Dedifferentiated amniotic fluid mesenchymal stem cell (primary cell): ENCODE measurements at regions not wholly inside any gene's neighbourhood (a gene's known extent, or its start where the extent isn't known, plus 50 kb on each side); places are given as distances from the start of the nearest gene placed in this dataset.
"Not testable (repeated sequence)": the region's sequence is repeated elsewhere in the genome, so short reads cannot be mapped to it uniquely, and the experiment has no call there.

Experiments used
- DNase-seq: peaks from one replicate; pipeline ENCODE4 v3.0.0-alpha.2; 2016; ENCODE audit errors: extremely low spot score

DNA sequence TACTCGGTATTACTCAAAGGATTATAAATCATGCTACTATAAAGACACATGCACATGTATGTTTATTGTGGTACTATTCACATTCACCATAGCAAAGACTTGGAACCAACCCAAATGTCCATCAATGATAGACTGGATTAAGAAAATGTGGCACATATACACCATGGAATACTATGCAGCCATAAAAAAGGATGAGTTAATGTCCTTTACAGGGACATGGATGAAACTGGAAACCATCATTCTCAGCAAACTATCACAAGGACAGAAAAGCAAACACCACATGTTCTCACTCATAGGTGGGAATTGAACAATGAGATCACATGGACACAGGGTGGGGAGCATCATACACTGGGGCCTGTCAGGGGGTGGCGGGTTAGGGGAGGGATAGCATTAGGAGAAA, 130.5 kb upstream of the SLC1A3 start:
- DNase-seq: not testable (repeated sequence)

DNA sequence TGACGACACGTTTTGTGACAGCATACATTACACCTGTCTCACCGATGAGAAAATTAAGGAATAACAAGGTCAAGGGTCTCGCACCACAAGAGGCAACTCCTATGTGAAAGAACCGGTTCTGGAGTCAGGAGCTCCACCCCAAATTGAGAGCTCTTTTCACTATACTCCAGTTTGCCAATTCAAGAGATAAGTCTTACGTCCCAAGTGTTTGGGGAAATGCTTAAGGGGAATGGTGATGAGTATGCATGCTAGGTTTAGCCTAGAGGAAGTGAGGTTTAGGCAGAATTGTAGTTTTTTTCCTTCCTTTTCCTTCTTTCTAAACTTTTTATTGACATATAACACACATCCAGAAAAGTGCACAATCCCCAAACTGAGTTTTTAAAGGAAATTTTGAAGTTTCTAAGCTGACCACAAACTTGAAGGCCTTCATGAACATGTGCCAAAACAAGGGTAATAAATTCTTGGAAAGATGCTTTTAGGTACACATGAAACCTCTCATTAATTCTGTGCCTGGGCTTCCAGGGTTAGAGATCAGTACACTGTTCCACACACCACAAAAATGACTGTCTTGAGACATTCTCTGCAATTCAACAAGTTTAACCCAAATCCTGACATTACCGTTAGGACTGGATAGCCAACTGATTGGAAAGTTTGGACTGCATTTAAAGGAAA, 127.6 kb upstream of the SLC1A3 start:
- DNase-seq: no peak

DNA sequence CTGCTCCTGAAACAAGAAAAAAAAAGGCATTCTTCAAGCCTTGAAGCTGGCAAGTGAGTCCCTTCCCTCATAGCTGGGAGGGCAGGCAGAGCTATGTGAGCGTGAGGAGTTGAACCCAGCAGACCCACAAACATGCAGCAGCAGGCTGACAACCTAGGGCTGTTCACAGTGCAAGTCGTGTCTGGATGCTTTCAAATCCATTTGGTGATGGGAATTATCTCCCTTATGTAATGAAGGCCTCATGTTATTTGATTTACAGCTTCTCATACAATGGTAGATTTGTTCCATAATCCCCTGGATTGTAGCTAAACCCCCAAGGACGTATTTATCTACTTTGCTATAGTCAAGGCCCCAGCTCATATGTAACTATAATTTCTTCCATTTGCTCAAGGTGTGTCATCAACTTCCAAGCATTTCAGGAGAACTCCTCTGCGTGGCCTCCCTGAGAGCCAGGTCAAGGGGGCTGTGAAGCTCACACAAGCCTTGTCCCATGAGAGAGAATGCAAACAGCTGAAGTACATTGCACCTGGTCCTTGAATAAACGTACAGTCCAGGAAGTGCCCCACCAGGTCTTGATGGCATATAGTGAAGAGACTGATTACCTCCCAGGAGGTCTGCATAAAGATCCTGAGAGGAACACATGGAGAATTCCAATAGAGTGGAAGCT, 124.8 kb upstream of the SLC1A3 start:
- DNase-seq: no peak

DNA sequence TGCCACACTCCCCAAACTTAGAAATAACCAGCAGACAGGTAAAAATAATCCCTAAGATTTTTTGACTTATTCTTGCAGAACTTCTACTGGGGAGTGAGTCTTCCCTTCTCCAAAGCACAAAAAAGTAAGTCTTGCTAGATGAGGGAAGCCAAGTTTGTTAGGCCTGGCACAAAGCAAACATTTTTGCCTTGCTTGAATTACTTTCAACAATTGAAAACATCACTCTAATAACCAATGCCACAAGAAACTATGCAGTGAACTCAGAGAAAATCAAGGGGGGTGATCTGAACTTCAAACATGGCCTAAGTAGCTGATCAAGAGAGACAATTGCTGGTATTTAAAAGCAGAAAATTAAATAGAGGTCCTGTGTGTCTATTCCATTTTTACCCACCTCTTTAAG, 123.6 kb upstream of the SLC1A3 start:
- peak; percentile 20 for DNase-seq

DNA sequence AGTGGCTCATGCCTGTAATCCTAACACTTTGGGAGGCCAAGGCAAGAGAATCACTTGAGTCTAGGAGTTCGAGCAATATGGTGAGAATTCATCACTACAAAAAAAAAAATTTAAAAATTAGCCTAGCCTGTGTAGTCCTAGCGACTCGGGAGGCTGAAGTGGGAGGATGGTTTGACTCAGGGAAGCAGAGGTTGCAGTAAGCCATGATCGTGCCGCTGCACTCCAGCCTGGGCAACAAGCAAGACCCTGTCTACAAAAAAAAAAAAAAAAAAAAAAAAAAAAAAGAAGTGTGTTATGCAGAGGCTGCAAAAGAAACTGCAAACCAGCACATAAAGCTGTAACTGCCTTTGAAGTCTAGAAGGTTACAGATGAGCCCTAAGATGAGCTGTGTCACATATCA, 116.9 kb upstream of the SLC1A3 start:
- DNase-seq: no peak

DNA sequence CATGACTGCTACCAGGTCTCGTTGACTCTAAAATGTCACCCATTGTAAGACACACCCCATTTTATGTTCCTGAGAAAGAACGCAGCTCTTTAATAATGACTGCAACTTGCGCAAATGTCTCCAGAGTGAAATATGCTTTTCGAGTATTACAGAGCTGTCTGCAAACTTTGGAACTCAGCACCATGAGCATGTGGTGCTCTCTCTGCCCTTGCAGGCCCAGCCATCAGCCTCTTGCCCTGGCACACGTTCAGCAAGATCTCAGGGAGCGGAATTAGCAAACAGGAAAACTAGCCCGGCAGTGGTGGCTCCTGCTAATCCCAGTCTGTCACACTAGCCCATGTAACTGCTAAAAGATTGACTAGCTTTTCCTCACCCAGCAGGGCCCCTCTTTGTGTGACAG, 114.5 kb upstream of the SLC1A3 start:
- DNase-seq: no peak

DNA sequence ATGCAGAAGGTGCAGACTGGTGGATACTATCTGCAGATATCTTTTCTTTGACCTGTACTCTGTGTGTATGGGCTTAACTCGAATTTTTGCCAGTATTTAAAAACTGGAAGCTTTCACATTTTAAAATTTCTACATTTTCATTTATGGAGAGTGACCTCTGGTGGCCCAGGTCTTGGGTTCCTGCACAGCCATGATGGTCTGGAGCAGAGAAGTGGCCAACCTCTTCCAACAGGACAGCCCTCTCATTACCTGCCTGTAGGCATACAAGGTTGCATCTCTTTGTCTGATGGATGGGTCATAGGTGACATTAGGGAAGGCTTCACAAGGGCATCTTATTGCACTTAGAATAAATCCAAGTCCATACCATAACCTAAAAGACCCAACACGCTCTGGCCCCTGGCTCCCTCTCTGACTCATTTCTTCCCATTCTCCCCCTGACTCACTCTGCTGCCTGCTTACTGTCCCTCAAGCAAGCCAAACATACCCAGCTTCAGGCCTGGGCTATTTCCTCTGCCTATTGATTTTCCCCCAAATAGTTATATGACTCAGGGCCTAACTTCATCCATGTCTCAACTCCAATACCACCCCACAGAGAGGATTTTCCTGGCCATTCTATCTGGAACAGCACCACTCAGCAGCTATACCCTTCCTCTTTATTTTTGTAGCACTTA, 113.3 kb upstream of the SLC1A3 start:
- no peak for DNase-seq

DNA sequence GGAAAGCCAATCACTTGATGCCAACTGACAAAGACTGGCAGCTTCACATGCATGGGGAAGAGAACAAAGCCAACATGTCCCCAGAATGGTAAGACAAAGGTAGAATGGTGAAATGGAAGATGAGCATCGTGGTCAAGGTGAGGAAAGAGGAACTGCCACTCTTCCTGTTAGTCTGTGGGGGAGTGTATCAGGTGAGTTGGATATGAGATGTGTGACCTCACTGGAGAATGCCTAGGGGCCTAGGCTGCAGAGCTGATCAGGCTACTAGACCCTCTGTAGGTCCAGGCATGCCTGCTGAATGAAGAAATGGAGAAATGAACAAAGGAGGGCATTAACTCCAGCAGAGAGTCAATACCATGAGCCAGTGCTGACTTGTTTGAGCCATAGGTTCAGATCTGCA, 112.4 kb upstream of the SLC1A3 start:
- DNase-seq: no peak

DNA sequence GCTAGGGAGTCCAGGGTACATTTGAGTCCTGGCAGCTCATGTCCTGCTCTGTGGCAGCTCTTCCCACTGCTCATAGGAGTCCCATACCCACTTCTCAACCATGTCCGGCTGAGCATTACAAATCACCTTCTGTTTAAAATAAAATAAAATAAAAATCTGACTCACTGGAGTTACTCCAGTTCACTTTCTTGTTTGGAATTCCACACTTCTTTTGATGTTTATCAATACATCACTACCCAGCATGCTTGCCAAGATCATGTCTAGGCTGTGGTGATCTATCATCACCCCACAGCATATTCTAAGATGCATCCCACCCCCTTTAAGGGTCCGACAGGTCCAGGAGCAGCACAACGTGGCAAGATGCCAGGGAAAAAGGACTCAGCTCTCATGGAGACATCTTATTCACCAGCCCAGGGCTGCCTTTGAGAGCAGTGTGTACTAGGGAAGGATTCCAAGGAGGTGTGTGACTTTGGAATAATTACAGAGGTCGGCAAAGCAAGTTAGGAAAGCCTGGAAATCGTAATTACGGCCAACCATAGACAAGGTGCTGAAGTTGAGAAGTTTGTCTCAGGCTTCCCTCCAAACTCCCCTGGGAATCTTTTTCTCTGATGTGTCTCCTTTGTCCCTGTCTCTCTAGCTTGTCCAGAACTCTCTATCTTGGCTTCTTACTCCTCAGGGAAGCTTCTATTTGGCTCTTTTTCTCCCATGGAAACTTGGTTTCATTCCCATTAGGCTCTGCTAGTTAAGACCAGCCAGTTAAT, 111.4 kb upstream of the SLC1A3 start:
- DNase-seq: no peak

DNA sequence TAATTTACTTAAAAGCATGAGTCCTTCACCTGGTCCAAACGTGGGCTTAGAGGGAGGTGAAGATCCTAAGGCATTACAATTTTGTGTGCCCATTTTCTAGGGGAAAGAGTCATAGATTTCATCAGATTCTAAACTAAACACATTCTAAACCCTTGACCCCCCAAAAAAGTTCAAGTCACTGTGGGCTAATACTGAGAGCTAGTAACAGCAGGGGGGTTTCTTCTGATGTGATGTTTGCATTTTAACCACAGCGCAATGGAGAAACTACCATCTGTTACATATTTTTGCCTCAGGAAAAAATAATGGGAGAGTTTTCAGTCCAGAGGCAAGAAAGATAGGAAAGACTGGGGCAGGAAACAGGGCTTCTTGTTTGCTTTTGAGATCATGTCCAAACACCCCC, 110.8 kb upstream of the SLC1A3 start:
- DNase-seq: no peak

DNA sequence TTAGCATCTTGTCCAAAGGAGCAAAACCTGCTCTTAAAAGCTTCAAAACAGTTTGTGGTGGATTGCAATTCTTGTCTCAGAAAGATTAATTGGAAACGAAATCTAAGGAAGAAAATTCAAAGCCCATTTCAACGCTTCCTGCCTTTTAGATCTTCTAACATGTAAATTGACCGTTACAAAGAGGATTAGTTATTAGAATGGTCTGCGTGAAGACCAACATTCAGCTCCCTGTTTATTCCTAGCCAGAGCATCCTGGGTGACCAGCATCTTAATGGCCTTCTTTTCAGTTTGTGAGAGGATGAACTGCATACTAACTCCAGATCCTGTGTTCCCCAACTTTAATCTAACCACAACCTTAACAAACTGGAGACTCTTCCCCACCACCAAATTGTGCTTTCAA, 109.9 kb upstream of the SLC1A3 start:
- DNase-seq: no peak

DNA sequence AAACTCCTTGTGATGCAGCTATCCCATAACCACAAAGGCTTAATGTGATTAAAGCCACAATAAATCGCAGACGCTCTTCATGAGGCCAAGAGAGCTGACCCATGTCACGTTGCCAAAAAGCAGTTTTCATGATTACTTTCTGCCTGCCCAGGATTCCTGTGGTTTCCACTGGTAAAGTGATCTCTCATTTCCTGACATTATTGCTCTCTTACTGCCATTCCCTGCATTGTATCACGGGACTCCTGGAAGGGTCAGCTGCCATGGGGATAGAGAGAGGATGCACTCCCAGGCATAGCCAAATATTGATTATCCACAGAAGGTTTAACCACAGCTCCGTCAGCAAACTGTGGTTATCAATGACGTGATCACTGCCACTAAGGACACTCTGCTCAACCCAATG, 103.8 kb upstream of the SLC1A3 start:
- DNase-seq: peak; percentile 87

DNA sequence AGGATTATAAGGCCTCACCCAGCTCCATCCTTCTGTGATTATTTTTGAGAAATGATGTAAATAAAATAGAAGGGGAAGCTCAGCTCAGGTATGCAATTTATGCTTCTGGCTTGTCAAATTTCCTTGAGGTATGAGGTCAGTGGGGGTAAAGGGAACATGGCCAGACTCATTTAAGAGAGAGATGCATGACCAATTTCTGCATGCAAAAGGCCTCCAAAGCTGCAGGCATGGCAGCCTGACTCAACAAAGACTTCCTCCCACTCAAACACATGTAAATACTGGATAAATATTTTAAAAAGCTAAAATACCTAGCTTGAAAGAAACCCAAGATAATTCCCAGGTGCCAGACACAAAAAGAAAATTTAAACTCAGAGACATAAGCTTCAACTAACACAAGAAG, 101.4 kb upstream of the SLC1A3 start:
- no peak for DNase-seq

DNA sequence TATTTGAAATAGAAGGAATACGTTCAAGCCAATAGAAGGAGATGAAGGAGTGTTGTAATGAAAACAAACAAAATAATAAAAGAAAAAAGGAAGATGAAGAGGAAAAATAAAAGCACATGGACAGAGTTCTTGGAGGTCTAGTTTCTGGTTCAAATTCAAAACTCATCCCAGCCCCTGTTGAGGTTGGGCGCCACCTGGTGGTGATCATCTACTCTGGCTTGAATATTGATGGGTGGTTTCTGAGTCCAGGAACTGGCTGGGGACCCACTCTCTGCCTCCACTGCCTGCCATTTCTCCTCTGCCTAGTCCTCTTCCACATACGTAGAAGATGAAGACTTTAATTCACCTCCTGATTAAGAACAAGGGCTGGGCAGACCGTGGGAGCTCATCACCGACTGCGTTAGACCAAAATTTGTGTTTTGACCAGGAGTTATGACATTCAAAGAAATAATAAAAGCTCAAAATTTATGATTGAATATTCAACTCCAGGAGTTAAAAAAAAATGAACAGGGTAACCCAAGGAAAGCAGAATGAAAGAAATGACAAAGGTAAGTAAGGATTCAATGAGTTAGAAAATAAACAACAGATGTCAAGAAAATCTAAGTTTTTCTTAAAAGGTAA, 99.0 kb upstream of the SLC1A3 start:
- DNase-seq: peak; percentile 69

DNA sequence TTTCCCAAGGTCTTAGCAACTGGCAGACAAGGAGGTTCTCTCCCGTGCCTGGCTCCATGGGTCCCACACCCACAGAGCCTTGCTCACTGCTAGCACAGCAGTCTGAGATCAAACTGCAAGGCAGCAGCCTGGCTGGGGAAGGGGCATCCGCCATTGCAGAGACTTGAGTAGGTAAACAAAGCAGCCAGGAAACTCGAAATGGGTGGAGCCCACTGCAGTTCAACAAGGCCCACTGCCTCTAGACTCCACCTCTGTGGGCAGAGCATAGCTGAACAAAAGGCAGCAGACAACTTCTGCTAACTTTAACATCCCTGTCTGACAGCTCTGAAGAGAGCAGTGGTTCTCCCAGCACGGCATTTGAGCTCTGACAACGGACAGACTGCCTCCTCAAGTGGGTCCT, 98.1 kb upstream of the SLC1A3 start:
- DNase-seq: not testable (repeated sequence)

DNA sequence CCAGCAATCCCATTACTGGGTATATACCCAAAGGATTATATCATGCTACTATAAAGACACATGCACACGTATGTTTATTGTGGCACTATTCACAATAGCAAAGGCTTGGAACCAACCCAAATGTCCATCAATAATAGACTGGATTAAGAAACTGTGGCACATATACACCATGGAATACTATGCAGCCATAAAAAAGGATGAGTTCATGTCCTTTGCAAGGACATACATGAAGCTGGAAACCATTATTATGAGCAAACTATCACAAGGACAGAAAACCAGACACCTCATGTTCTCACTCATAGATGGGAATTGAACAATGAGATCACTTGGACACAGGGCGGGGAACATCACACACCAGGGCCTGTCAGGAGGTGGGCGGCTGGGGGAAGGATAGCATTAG, 92.8 kb upstream of the SLC1A3 start:
- not testable (repeated sequence) for DNase-seq

DNA sequence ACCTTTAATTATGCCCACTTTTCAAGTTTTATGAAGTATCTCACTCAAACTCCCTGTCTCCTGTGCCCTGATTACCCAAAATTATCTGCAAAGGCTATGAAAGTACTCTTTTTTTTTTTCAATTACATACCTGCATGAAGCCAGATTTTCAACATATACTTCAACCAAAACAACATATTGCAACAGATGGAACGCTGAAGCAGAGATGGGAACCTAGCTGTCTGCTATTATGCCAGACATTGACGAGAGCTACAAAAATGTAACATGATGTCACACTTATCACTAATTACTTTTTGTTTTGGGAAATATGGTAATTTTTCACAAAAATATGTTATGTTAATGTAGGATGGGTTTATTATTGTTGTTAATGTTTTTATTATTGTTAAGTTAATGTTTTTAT, 86.5 kb upstream of the SLC1A3 start:
- DNase-seq: no peak

DNA sequence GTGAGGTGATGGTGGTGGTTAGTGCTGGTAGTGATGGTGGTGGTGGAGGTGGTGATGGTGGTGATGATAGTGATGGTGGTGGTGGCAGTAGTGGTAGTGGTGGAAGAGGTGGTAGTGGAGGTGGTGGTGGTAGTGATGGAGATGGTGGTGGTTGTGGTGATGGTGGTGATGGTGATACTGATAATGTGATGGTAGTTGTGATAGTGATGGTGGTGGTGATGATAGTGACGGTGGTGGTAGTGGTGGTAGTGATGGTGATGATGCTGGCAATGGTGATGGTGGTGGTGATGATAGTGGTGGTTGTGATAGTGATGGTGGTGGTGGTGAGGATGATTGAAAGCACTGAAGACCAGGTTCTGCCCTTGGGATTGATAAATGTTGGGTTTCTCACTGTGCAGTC, 85.2 kb upstream of the SLC1A3 start:
- DNase-seq: no peak

DNA sequence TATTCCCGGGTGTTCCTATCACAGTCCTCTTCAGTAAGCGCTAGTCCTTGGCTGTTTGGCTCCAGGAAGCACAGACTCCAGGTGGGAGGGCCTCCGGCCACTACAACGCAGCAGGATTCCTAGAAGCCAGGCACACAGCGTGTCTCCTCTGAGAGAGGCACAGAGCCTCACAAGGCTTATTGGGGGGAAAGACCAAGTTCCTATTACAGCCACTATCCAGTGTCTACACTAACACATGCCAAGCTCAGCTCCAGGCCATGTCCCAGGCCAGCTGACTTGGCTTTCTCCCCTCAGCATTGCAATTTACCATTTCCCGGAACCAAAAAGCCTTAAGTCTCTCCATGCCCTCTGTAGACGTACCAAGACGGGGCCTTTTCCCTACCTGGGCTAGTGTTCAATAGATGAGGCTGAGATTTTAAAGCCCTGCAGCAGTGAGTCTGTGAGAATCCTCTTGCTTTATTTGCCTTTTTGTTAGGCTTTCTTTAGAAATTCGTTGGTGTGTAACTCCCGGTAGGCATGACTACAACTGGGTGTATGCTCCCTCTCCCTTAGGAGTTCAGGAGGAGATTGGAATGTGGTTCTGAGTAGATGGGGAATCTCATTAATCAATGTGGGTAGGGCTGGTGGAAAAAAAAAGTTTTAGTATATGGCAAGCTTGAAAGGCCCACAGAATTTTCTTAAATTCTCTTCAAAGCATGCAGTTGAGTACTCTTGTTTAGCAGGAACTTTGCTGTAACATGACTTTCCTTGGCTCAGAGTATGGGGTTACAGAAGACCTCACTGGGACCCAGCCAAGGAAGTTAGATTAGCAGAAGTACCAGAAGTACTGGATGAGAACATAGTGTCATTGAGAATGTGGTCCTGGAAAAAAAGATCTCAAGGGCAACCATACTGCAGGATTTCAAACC, 84.3 kb upstream of the SLC1A3 start:
- DNase-seq: no peak

DNA sequence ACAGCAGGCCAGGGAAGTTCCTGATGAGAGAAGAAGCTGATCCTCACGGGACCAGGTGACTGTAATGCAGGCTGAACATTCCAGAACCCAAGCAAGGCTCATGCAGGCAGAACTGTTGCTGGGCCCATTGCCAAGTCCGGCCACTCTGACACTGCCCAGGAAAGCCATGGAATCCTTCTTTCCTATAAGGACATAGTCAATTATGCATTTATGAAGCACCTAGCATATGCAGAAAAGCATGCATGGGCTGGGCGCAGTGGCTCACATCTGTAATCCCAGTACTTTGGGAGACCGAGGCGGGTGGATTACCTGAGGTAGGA, 83.7 kb upstream of the SLC1A3 start:
- DNase-seq: no peak

DNA sequence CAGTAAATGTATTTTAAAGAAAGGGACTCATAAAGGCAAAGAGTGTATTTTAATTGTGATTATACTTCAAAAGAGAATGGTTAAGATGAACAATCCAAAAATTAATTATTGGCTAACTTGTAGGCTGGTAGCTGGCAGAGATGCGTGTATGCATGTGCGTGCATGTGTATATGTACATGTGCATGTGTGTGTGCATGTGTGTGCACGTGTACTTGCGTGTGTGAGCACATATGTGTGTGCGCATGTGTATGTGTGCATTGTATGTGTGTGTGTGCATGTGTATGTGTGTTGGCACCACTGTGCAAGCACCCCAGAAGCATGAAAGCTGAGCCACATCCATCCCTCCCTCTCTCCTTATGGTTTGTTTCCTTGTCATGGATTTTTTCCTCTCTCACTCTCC, 83.0 kb upstream of the SLC1A3 start:
- DNase-seq: no peak
